Panc1 (cell line): ENCODE measurements at regions not wholly inside any gene's neighbourhood (a gene's known extent, or its start where the extent isn't known, plus 50 kb on each side); places are given as distances from the start of the nearest gene placed in this dataset.

Experiments used
- ATAC-seq: fragments of 200-7000 bp; cut with Tn5 transposase; 2 replicates; pipeline ENCODE4 v1.9.1; 2020; ENCODE audit warnings: mild to moderate bottlenecking, moderate library complexity
- BruUV-seq: library from RNA; stranded (reverse); fragments of 400-500 nt; replicated peaks from 2 replicates; lab custom pipeline; 2021; lab: Mats Ljungman, UMichigan
- CTCF ChIA-PET: fragments of 300-600 bp; sonication (Branson Sonifier 250); formaldehyde crosslinking; loops from one replicate; lab custom pipeline; 2022; ENCODE audit warnings: antibody characterized with exemption; lab: Charles Lee
- POLR2A ChIA-PET: fragments of 300-600 bp; sonication (Branson Sonifier 250); formaldehyde crosslinking; loops from one replicate; lab custom pipeline; 2022; ENCODE audit warnings: antibody characterized with exemption; lab: Charles Lee
- DNase-seq: peaks from one replicate; pipeline ENCODE4 v3.0.0-alpha.2; 2010; ENCODE audit warnings: low read depth, low spot score
- H3K27ac ChIP-seq: 2 replicates; pipeline ENCODE4 v1.5.1; 2011; ENCODE audit warnings: mild to moderate bottlenecking, low read length, inconsistent platforms
- H3K27me3 ChIP-seq: fragments of 200-500 bp; sonication (Bioruptor generic); 2 replicates; pipeline ENCODE4 v1.6.0; 2014; ENCODE audit warnings: low read length, inconsistent platforms; ENCODE audit not compliant: control insufficient read depth, insufficient read depth
- H3K36me3 ChIP-seq: fragments of 200-500 bp; sonication (Bioruptor generic); 2 replicates; pipeline ENCODE4 v1.5.1; 2014; ENCODE audit warnings: inconsistent platforms, mild to moderate bottlenecking, low read length, moderate library complexity; ENCODE audit not compliant: control insufficient read depth, insufficient read depth
- H3K4me1 ChIP-seq: 2 replicates; pipeline ENCODE4 v1.5.1; 2011; ENCODE audit warnings: inconsistent platforms, mild to moderate bottlenecking, low read length, moderate library complexity; ENCODE audit not compliant: control insufficient read depth, insufficient read depth
- H3K4me3 ChIP-seq, 2 experiments: 2 replicates each; pipeline ENCODE4 v1.5.1; 2011 to 2012; ENCODE audit warnings: low read depth in 2 of 2, low read length in 2 of 2, mild to moderate bottlenecking in 2 of 2, inconsistent platforms in 1 of 2, moderate library complexity in 1 of 2
- H3K9me3 ChIP-seq: fragments of 200-500 bp; sonication (Bioruptor generic); 2 replicates; pipeline ENCODE4 v1.5.1; 2014; ENCODE audit warnings: low read depth, mild to moderate bottlenecking, inconsistent platforms, low read length, moderate library complexity; ENCODE audit not compliant: control insufficient read depth, insufficient read depth
- POLR2AphosphoS5 ChIP-seq: IDR thresholded peaks from 2 replicates; pipeline ENCODE4 v1.6.1; 2012; ENCODE audit warnings: mild to moderate bottlenecking, low read depth, low read length, moderate library complexity
- SIN3A ChIP-seq: IDR thresholded peaks from 2 replicates; pipeline ENCODE4 v1.6.1; 2012; ENCODE audit warnings: low read depth, mild to moderate bottlenecking, low read length, moderate library complexity, borderline replicate concordance; ENCODE audit not compliant: insufficient read depth
- TCF7L2 ChIP-seq: IDR thresholded peaks from 2 replicates; pipeline ENCODE4 v1.6.1; 2011; ENCODE audit warnings: mild to moderate bottlenecking, low read depth, low read length, inconsistent platforms
- in situ Hi-C: cut with HindIII; loops from 2 replicates; pipeline ENCODE4 v1.10.0; 2016; ENCODE audit warnings: low sequenced_read_pairs, low pct_unique_long_range_greater_than_20kb
- intact Hi-C: fragments of 100-400 bp; cut with micrococcal nuclease; formaldehyde crosslinking; loops from one replicate; pipeline ENCODE4 v1.10.0; 2022; ENCODE audit not compliant: unreplicated experiment
- TF ChIP-seq, protein P1 (sequence below), 2 experiments: IDR thresholded peaks; 2 replicates each; pipeline ENCODE4 v1.6.1; 2011 to 2012; ENCODE audit warnings: low read depth in 2 of 2, control low read depth in 1 of 2, low read length in 1 of 2, mild to moderate bottlenecking in 1 of 2, moderate library complexity in 1 of 2; ENCODE audit not compliant: insufficient read depth in 1 of 2
- TF ChIP-seq, protein P2 (sequence below): fragments of 450-650 bp; IDR thresholded peaks from 2 replicates; pipeline ENCODE4 v1.5.1; 2017; ENCODE audit warnings: mild to moderate bottlenecking

- no TSS peak for BruUV-seq
- Histone ChIP-seq H3K27me3 (no peaks in the 10 kb centered on the region; the same call in 1 of the 2 replicates), H3K9me3 (no peaks in the 10 kb centered on the region), H3K27ac (no peak overlapping the region), H3K36me3 (no peaks in the 10 kb centered on the region), H3K4me3 (no peak overlapping the region), H3K4me1 (no peaks in the 10 kb centered on the region)
- DNase-seq (no peak), ATAC-seq (no peak)
- no peak for TF ChIP-seq POLR2AphosphoS5
- TF ChIP-seq, protein P1, sequence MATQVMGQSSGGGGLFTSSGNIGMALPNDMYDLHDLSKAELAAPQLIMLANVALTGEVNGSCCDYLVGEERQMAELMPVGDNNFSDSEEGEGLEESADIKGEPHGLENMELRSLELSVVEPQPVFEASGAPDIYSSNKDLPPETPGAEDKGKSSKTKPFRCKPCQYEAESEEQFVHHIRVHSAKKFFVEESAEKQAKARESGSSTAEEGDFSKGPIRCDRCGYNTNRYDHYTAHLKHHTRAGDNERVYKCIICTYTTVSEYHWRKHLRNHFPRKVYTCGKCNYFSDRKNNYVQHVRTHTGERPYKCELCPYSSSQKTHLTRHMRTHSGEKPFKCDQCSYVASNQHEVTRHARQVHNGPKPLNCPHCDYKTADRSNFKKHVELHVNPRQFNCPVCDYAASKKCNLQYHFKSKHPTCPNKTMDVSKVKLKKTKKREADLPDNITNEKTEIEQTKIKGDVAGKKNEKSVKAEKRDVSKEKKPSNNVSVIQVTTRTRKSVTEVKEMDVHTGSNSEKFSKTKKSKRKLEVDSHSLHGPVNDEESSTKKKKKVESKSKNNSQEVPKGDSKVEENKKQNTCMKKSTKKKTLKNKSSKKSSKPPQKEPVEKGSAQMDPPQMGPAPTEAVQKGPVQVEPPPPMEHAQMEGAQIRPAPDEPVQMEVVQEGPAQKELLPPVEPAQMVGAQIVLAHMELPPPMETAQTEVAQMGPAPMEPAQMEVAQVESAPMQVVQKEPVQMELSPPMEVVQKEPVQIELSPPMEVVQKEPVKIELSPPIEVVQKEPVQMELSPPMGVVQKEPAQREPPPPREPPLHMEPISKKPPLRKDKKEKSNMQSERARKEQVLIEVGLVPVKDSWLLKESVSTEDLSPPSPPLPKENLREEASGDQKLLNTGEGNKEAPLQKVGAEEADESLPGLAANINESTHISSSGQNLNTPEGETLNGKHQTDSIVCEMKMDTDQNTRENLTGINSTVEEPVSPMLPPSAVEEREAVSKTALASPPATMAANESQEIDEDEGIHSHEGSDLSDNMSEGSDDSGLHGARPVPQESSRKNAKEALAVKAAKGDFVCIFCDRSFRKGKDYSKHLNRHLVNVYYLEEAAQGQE (IDR thresholded peaks at IDR 0.05; ENCODE audit: insufficient read depth in 1 of 2, low read depth in 2 of 2, low read length in 1 of 2) = no peak
- TF ChIP-seq SIN3A = no peak
- no peak for TF ChIP-seq TCF7L2
- TF ChIP-seq, protein P2, sequence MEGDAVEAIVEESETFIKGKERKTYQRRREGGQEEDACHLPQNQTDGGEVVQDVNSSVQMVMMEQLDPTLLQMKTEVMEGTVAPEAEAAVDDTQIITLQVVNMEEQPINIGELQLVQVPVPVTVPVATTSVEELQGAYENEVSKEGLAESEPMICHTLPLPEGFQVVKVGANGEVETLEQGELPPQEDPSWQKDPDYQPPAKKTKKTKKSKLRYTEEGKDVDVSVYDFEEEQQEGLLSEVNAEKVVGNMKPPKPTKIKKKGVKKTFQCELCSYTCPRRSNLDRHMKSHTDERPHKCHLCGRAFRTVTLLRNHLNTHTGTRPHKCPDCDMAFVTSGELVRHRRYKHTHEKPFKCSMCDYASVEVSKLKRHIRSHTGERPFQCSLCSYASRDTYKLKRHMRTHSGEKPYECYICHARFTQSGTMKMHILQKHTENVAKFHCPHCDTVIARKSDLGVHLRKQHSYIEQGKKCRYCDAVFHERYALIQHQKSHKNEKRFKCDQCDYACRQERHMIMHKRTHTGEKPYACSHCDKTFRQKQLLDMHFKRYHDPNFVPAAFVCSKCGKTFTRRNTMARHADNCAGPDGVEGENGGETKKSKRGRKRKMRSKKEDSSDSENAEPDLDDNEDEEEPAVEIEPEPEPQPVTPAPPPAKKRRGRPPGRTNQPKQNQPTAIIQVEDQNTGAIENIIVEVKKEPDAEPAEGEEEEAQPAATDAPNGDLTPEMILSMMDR = no peak
- ChIA-PET CTCF (no interaction called here), POLR2A (no interaction called here)
- intact Hi-C loops = no loop called here
- in situ Hi-C loops = no loop called here
Observed at GRCh38 chr12:115380546-115381120, 696.7 kb upstream of the TBX3 start.

DNA sequence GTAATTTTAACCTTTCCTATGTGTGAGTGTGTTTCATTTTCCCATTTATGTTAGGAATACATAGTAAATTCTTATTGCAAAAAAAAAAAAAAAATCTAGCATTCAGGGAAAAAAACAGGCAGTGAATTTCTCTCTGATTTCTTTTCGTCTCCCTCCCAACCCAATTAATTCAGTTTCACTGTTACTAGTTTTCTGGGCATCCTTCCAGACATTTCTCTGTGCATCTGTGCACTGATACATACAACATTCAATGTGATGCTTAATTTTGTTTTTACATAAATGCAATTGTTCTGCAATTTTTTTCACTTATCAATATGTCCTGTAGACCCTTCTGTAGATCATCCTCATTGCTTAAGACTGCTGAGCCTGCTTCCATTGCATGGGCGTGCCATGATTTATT is 694.3 kb upstream of the TBX3 start:
- Histone ChIP-seq H3K4me1 (no peaks in the 10 kb centered on the region), H3K4me3 (no peak overlapping the region), H3K9me3 (no peaks in the 10 kb centered on the region), H3K36me3 (no peaks in the 10 kb centered on the region), H3K27ac (no peak overlapping the region), H3K27me3 (no peaks in the 10 kb centered on the region; the same call in 1 of the 2 replicates)
- BruUV-seq = no TSS peak
- TF ChIP-seq TCF7L2 (no peak), SIN3A (no peak), POLR2AphosphoS5 (no peak)
- TF ChIP-seq, protein P2 = no peak
- TF ChIP-seq, protein P1 (IDR thresholded peaks at IDR 0.05; ENCODE audit: insufficient read depth in 1 of 2, low read depth in 2 of 2, low read length in 1 of 2) = no peak
- ChIA-PET POLR2A (no interaction called here), CTCF (no interaction called here)
- DNase-seq (no peak), ATAC-seq (no peak)
- in situ Hi-C loops = no loop called here
- intact Hi-C loops = no loop called here
